GM12878 (cell line): ENCODE measurements at regions not wholly inside any gene's neighbourhood (a gene's known extent, or its start where the extent isn't known, plus 50 kb on each side); places are given as distances from the start of the nearest gene placed in this dataset.

Source experiments
- ATAC-seq: fragments of 200-7000 bp; cut with Tn5 transposase; 3 replicates; pipeline ENCODE4 v1.9.1; 2020; ENCODE audit warnings: mild to moderate bottlenecking, moderate library complexity
- BruUV-seq: library from RNA; stranded (reverse); fragments of 400-500 nt; replicated peaks from 2 replicates; lab custom pipeline; 2021; lab: Mats Ljungman, UMichigan
- CTCF ChIA-PET: fragments of 300-600 bp; sonication (Branson Sonifier 250); formaldehyde crosslinking; extraction: SDS; loops from one replicate; lab custom pipeline; 2021; ENCODE audit warnings: inconsistent platforms; lab: Yijun Ruan, JAX
- POLR2A ChIA-PET: fragments of 350-600 bp; formaldehyde crosslinking; extraction: SDS; loops from one replicate; lab custom pipeline; 2021; ENCODE audit warnings: inconsistent platforms; lab: Charles Lee
- RAD21 ChIA-PET: fragments of 300-600 bp; sonication (Branson Sonifier 250); formaldehyde crosslinking; loops from one replicate; lab custom pipeline; 2023; ENCODE audit warnings: antibody characterized with exemption; ENCODE audit not compliant: unreplicated experiment; lab: Charles Lee
- SMC1A ChIA-PET: fragments of 300-600 bp; sonication (Branson Sonifier 250); formaldehyde crosslinking; loops from one replicate; lab custom pipeline; 2023; ENCODE audit not compliant: unreplicated experiment, uncharacterized antibody; lab: Charles Lee
- DNase-seq: peaks from one replicate; pipeline ENCODE4 v3.0.0-alpha.2; 2011; ENCODE audit warnings: low read depth, low spot score
- FAIRE-seq: peaks from 3 replicates; lab custom pipeline; 2011; peaks lifted over from hg19 to GRCh38; lab: Jason Lieb, UNC
- H2AFZ ChIP-seq: 2 replicates; pipeline ENCODE4 v1.6.0; 2011; ENCODE audit warnings: low read depth, low read length, control low read depth; ENCODE audit not compliant: control insufficient read depth
- H3K27ac ChIP-seq: 2 replicates; pipeline ENCODE4 v1.5.1; 2011; ENCODE audit warnings: control low read depth; ENCODE audit not compliant: control insufficient read depth, insufficient read depth
- H3K27me3 ChIP-seq, 2 experiments: replicated peaks in 1 of 2; 2 replicates each; pipeline versions ENCODE4 v1.6.0 to v1.6.1; 2011; ENCODE audit warnings: low read length in 1 of 2; ENCODE audit not compliant: control insufficient read depth in 2 of 2, insufficient read depth in 2 of 2
- H3K36me3 ChIP-seq, 2 experiments: 2 replicates each; pipeline ENCODE4 v1.5.1; 2011; ENCODE audit warnings: low read length in 1 of 2; ENCODE audit not compliant: control insufficient read depth in 2 of 2, insufficient read depth in 2 of 2
- H3K4me1 ChIP-seq: 2 replicates; pipeline ENCODE4 v1.6.1; 2011; ENCODE audit warnings: mild to moderate bottlenecking, low read length, moderate library complexity, mixed read lengths; ENCODE audit not compliant: control insufficient read depth, insufficient read depth
- H3K4me2 ChIP-seq: 2 replicates; pipeline ENCODE4 v1.6.0; 2011; ENCODE audit warnings: control low read depth; ENCODE audit not compliant: control insufficient read depth, insufficient read depth
- H3K4me3 ChIP-seq: fragments of 200-600 bp; sonication (generic); 2 replicates; pipeline ENCODE4 v1.5.1; 2016
- H3K79me2 ChIP-seq: 2 replicates; pipeline ENCODE4 v1.6.0; 2011; ENCODE audit warnings: low read length; ENCODE audit not compliant: control insufficient read depth, insufficient read depth
- H3K9ac ChIP-seq: 2 replicates; pipeline ENCODE4 v1.8.0; 2011; ENCODE audit warnings: low read length, control low read depth, mixed read lengths; ENCODE audit not compliant: control insufficient read depth, insufficient read depth
- H3K9me3 ChIP-seq: replicated peaks from 3 replicates; pipeline ENCODE4 v1.5.1; 2011; ENCODE audit warnings: mild to moderate bottlenecking, low read length; ENCODE audit not compliant: control insufficient read depth, insufficient read depth
- H4K20me1 ChIP-seq: 2 replicates; pipeline ENCODE4 v1.6.0; 2011; ENCODE audit not compliant: control insufficient read depth, insufficient read depth
- CUX1 ChIP-seq: IDR thresholded peaks from 2 replicates; pipeline ENCODE4 v1.6.1; 2012; ENCODE audit warnings: improper control_type of control experiment, low read depth, low read length; ENCODE audit not compliant: insufficient replicate concordance
- DPF2 ChIP-seq: fragments of 450-650 bp; IDR thresholded peaks from 2 replicates; pipeline ENCODE4 v1.6.1; 2017; ENCODE audit warnings: mild to moderate bottlenecking
- ESRRA ChIP-seq: IDR thresholded peaks from 2 replicates; pipeline ENCODE4 v1.6.1; 2012; ENCODE audit warnings: mild to moderate bottlenecking, low read length, improper control_type of control experiment
- HCFC1 ChIP-seq: fragments of 150-350 bp; IDR thresholded peaks from 2 replicates; pipeline ENCODE4 v1.6.1; 2014; ENCODE audit warnings: low read length
- IRF4 ChIP-seq: IDR thresholded peaks from 2 replicates; pipeline ENCODE4 v1.6.1; 2011; ENCODE audit warnings: low read depth, low read length
- LARP7 ChIP-seq: fragments of 450-650 bp; IDR thresholded peaks from 2 replicates; pipeline ENCODE4 v1.6.1; 2017; ENCODE audit warnings: mild to moderate bottlenecking
- MTA2 ChIP-seq: fragments of 450-650 bp; IDR thresholded peaks from 2 replicates; pipeline ENCODE4 v1.6.1; 2016; ENCODE audit warnings: low read depth, mild to moderate bottlenecking, moderate library complexity
- MTA3 ChIP-seq: IDR thresholded peaks from 2 replicates; pipeline ENCODE4 v1.6.1; 2012; ENCODE audit warnings: low read length, inconsistent platforms, borderline replicate concordance
- NFYB ChIP-seq: IDR thresholded peaks from 2 replicates; pipeline ENCODE4 v1.6.1; 2011; ENCODE audit warnings: low read depth, mild to moderate bottlenecking, low read length, improper control_type of control experiment, moderate library complexity; ENCODE audit not compliant: insufficient read depth
- NR2C2 ChIP-seq: IDR thresholded peaks from 2 replicates; pipeline ENCODE4 v1.6.1; 2011; ENCODE audit warnings: borderline replicate concordance, low read depth; ENCODE audit not compliant: control insufficient read depth, insufficient read length
- RB1 ChIP-seq: fragments of 450-650 bp; formaldehyde crosslinking; IDR thresholded peaks from 2 replicates; pipeline ENCODE4 v1.6.1; 2017; ENCODE audit warnings: mild to moderate bottlenecking, borderline replicate concordance
- TCF7 ChIP-seq: IDR thresholded peaks from 2 replicates; pipeline ENCODE4 v1.6.1; 2014; ENCODE audit warnings: antibody characterized with exemption, borderline replicate concordance
- YY1 ChIP-seq: IDR thresholded peaks from 2 replicates; pipeline ENCODE4 v1.6.1; 2011; ENCODE audit warnings: low read depth, mild to moderate bottlenecking, low read length
- ZNF207 ChIP-seq: fragments of 450-650 bp; IDR thresholded peaks from 2 replicates; pipeline ENCODE4 v1.6.1; 2014; ENCODE audit warnings: antibody characterized with exemption, mild to moderate bottlenecking, borderline replicate concordance
- ZNF384 ChIP-seq: IDR thresholded peaks from 2 replicates; pipeline ENCODE4 v1.6.1; 2012; ENCODE audit warnings: low read depth, mild to moderate bottlenecking, low read length, improper control_type of control experiment, borderline replicate concordance
- WGBS: methylation state at CpG from one replicate; pipeline ENCODE4 v1.1.6; 2016; ENCODE audit warnings: low lambda C conversion rate; ENCODE audit not compliant: insufficient replicate concordance, insufficient coverage; ENCODE audit errors: missing lambda C conversion rate; 5-methylcytosine and 5-hydroxymethylcytosine counted together
- in situ Hi-C: fragments of 300-500 bp; cut with MboI; formaldehyde crosslinking; loops from 9 replicates; pipeline ENCODE4 v1.14.3; 2018; ENCODE audit warnings: mixed read lengths
- intact Hi-C: fragments of 100-400 bp; cut with micrococcal nuclease; formaldehyde crosslinking; loops from one replicate; pipeline ENCODE4 v1.14.2; 2022; ENCODE audit not compliant: unreplicated experiment
- TF ChIP-seq, protein P1 (sequence below): IDR thresholded peaks from 2 replicates; pipeline ENCODE4 v1.6.1; 2012; ENCODE audit warnings: low read depth, low read length, improper control_type of control experiment
- TF ChIP-seq, protein P2 (sequence below): fragments of 450-650 bp; IDR thresholded peaks from 2 replicates; pipeline ENCODE4 v1.6.1; 2014; ENCODE audit warnings: mild to moderate bottlenecking

DNA sequence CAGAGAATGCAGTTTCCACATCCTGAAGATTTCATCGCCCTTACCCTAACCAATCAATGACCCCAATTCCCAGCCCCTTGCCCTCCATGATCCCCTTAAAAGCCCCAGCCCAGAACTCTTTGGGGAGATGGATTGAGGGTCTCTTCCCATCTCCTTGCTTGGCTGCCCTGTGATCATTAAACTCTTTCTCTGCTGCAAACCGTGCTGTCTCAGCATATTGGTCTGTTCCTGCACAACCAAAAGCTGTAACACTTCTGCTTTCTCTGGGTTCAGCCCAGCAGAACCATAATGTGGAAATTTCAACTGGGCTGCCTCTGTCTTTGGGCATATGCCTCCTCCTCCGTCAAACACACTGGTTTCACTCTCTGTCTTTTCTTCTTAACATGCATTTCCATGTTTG is 67.0 kb upstream of the NLRP1 start:
- ChIA-PET CTCF (no interaction called here), SMC1A (no interaction called here), RAD21 (no interaction called here)
- no peaks in the 10 kb centered on the region for H4K20me1 ChIP-seq
- in situ Hi-C loops: no loop called here
- no peaks in the 10 kb centered on the region for H3K36me3 ChIP-seq
- BruUV-seq: no TSS peak
- DNase-seq: no peak
- no peak for FAIRE-seq
- no peaks in the 10 kb centered on the region for H3K79me2 ChIP-seq
- no peak overlapping the region for H3K4me2 ChIP-seq
- ATAC-seq: no peak
- TF ChIP-seq, protein P1, sequence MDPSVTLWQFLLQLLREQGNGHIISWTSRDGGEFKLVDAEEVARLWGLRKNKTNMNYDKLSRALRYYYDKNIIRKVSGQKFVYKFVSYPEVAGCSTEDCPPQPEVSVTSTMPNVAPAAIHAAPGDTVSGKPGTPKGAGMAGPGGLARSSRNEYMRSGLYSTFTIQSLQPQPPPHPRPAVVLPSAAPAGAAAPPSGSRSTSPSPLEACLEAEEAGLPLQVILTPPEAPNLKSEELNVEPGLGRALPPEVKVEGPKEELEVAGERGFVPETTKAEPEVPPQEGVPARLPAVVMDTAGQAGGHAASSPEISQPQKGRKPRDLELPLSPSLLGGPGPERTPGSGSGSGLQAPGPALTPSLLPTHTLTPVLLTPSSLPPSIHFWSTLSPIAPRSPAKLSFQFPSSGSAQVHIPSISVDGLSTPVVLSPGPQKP: no peak
- TF ChIP-seq IRF4 (no peak), MTA2 (no peak), TCF7 (no peak), MTA3 (no peak), NR2C2 (no peak), CUX1 (no peak), ESRRA (no peak), ZNF207 (no peak), HCFC1 (no peak), ZNF384 (no peak), LARP7 (no peak), YY1 (no peak), DPF2 (no peak), NFYB (no peak), RB1 (no peak)
- TF ChIP-seq, protein P2, sequence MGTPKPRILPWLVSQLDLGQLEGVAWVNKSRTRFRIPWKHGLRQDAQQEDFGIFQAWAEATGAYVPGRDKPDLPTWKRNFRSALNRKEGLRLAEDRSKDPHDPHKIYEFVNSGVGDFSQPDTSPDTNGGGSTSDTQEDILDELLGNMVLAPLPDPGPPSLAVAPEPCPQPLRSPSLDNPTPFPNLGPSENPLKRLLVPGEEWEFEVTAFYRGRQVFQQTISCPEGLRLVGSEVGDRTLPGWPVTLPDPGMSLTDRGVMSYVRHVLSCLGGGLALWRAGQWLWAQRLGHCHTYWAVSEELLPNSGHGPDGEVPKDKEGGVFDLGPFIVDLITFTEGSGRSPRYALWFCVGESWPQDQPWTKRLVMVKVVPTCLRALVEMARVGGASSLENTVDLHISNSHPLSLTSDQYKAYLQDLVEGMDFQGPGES: no peak
- TF ChIP-seq, all 136 proteins: peak for 0
- H3K9me3 ChIP-seq: no peaks in the 10 kb centered on the region; the same call in 2 of the 3 replicates
- no peak overlapping the region for H3K27ac ChIP-seq
- H3K4me3 ChIP-seq: no peak overlapping the region
- POLR2A ChIA-PET: no interaction called here
- H3K27me3 ChIP-seq: no peaks in the 10 kb centered on the region; a peak in 1 of 4 replicates
- no peak overlapping the region for H3K9ac ChIP-seq
- no peaks in the 10 kb centered on the region for H3K4me1 ChIP-seq
- 44% methylated on average over 3 of the region's 3 CpGs for WGBS
- H2AFZ ChIP-seq: no peak overlapping the region
- intact Hi-C loops: no loop called here
